ENCODE measurements at regions not wholly inside any gene's neighbourhood (a gene's known extent, or its start where the extent isn't known, plus 50 kb on each side); places are given as distances from the start of the nearest gene placed in this dataset.

- no peak for DNase-seq (ENCODE audit: low read depth)
- no peak for TF ChIP-seq CTCF (IDR thresholded peaks at IDR 0.05; ENCODE audit: insufficient read depth, low read length, poor library complexity, severe bottlenecking)
- H3K4me3 ChIP-seq (ENCODE audit: low read depth, low read length) = no peak overlapping the region
Observed at GRCh38 chr15:85905751-85906450, 111.2 kb upstream of the KLHL25 start.

GRCh38 chr15:85906640-85907039 is 111.9 kb upstream of the KLHL25 start:
- no peaks in the 10 kb centered on the region for H3K27me3 ChIP-seq (ENCODE audit: control insufficient read depth, insufficient read depth, low read length)
- DNase-seq (ENCODE audit: low read depth) = no peak
- H3K36me3 ChIP-seq (ENCODE audit: control insufficient read depth, insufficient read depth, low read length) = no peaks in the 10 kb centered on the region
- no peak for TF ChIP-seq CTCF (IDR thresholded peaks at IDR 0.05; ENCODE audit: insufficient read depth, low read length, poor library complexity, severe bottlenecking)
- no peak overlapping the region for H3K4me3 ChIP-seq (ENCODE audit: low read depth, low read length)

More at GRCh38 chr15:85905751-85906450, 111.2 kb upstream of the KLHL25 start:
- no peaks in the 10 kb centered on the region for H3K27me3 ChIP-seq (ENCODE audit: control insufficient read depth, insufficient read depth, low read length)
- no peaks in the 10 kb centered on the region for H3K36me3 ChIP-seq (ENCODE audit: control insufficient read depth, insufficient read depth, low read length)

DNA sequence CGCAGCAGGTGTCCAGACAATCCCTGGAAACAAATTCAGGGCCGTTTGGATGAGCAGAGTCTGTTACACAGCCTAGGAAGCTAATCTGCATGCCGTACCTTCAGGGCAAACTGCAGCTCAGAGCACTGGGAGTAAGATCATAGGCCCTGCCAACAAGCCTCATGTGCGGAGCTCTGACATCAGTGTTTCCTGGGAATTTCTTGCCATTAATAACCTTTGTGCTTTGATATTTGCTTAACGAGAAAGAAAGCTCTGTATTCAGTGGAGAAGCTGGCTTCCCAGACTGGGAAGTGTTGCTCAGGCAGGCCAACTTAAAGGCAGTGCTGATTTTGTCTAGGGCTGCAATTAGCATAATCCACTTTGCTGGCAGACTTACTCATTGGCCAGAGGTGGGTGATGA is 116.1 kb upstream of the KLHL25 start:
- no peak for TF ChIP-seq CTCF (IDR thresholded peaks at IDR 0.05; ENCODE audit: insufficient read depth, low read length, poor library complexity, severe bottlenecking)
- Histone ChIP-seq H3K27me3 (ENCODE audit: control insufficient read depth, insufficient read depth, low read length) (no peaks in the 10 kb centered on the region), H3K36me3 (ENCODE audit: control insufficient read depth, insufficient read depth, low read length) (no peaks in the 10 kb centered on the region), H3K4me3 (ENCODE audit: low read depth, low read length) (no peak overlapping the region)
- no peak for DNase-seq (ENCODE audit: low read depth)

- no peak overlapping the region for H3K4me3 ChIP-seq (ENCODE audit: low read depth, low read length)
- no peak for DNase-seq (ENCODE audit: low read depth)
- no peaks in the 10 kb centered on the region for H3K27me3 ChIP-seq (ENCODE audit: control insufficient read depth, insufficient read depth, low read length)
- no peak for TF ChIP-seq CTCF (IDR thresholded peaks at IDR 0.05; ENCODE audit: insufficient read depth, low read length, poor library complexity, severe bottlenecking)
- H3K36me3 ChIP-seq (ENCODE audit: control insufficient read depth, insufficient read depth, low read length) = no peaks in the 10 kb centered on the region
Observed at GRCh38 chr15:85913461-85913860, 118.7 kb upstream of the KLHL25 start.

GRCh38 chr15:85920956-85921355 is 126.2 kb upstream of the KLHL25 start:
- TF ChIP-seq CTCF (IDR thresholded peaks at IDR 0.05; ENCODE audit: insufficient read depth, low read length, poor library complexity, severe bottlenecking) = no peak
- no peaks in the 10 kb centered on the region for H3K27me3 ChIP-seq (ENCODE audit: control insufficient read depth, insufficient read depth, low read length)
- no peak overlapping the region for H3K4me3 ChIP-seq (ENCODE audit: low read depth, low read length)
- no peak for DNase-seq (ENCODE audit: low read depth)
- no peaks in the 10 kb centered on the region for H3K36me3 ChIP-seq (ENCODE audit: control insufficient read depth, insufficient read depth, low read length)

DNA sequence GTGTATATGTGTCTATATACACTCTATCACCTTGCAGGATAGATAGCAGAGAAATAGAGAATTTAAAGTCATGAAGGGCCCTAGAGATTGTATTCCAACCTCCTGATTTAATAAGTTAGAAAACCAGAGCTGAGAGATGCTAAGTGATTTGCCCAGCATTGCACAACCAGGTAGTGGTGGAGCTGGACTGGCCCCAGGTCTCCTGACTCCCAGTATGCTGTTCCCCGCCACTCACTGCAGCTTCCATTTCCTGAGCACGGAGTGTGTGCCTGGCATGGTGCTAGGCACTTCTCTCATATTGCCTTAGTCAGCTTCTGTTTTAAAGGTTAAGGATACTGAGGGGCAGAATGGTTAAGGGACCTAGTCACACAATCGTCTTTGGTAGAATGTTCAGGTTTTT is 129.4 kb upstream of the KLHL25 start:
- Histone ChIP-seq H3K4me3 (ENCODE audit: low read depth, low read length) (no peak overlapping the region), H3K27me3 (ENCODE audit: control insufficient read depth, insufficient read depth, low read length) (no peaks in the 10 kb centered on the region), H3K36me3 (ENCODE audit: control insufficient read depth, insufficient read depth, low read length) (no peaks in the 10 kb centered on the region)
- no peak for DNase-seq (ENCODE audit: low read depth)
- no peak for TF ChIP-seq CTCF (IDR thresholded peaks at IDR 0.05; ENCODE audit: insufficient read depth, low read length, poor library complexity, severe bottlenecking)
